Osteoblast (primary cell): ENCODE measurements at regions not wholly inside any gene's neighbourhood (a gene's known extent, or its start where the extent isn't known, plus 50 kb on each side); places are given as distances from the start of the nearest gene placed in this dataset.

Experiments
- DNase-seq: peaks from one replicate; pipeline ENCODE4 v3.0.0; 2011; ENCODE audit warnings: low spot score, mixed read lengths; ENCODE audit not compliant: insufficient read length; ENCODE audit errors: missing footprints
- H2AFZ ChIP-seq: 2 replicates; pipeline ENCODE4 v1.6.0; 2011; ENCODE audit warnings: mild to moderate bottlenecking, low read length
- H3K27ac ChIP-seq: 2 replicates; pipeline ENCODE4 v1.5.1; 2011; ENCODE audit warnings: mild to moderate bottlenecking, low read depth, low read length, moderate library complexity
- H3K27me3 ChIP-seq: 2 replicates; pipeline ENCODE4 v1.6.0; 2012; ENCODE audit warnings: mild to moderate bottlenecking, control low read depth, inconsistent platforms, low read length, moderate library complexity; ENCODE audit not compliant: insufficient read depth
- H3K36me3 ChIP-seq: 2 replicates; pipeline ENCODE4 v1.5.1; 2011; ENCODE audit warnings: mild to moderate bottlenecking, low read length, control low read depth, moderate library complexity; ENCODE audit not compliant: insufficient read depth
- H3K4me1 ChIP-seq: 2 replicates; pipeline ENCODE4 v1.5.1; 2011; ENCODE audit warnings: mild to moderate bottlenecking, low read length, control low read depth, moderate library complexity; ENCODE audit not compliant: insufficient read depth
- H3K4me2 ChIP-seq: 2 replicates; pipeline ENCODE4 v1.6.0; 2011; ENCODE audit warnings: mild to moderate bottlenecking, low read length; ENCODE audit not compliant: insufficient read depth
- H3K4me3 ChIP-seq: fragments of 200-600 bp; sonication (generic); 3 replicates; pipeline ENCODE4 v1.5.1; 2012; ENCODE audit warnings: mild to moderate bottlenecking, low read length, inconsistent platforms; ENCODE audit not compliant: insufficient read depth
- H3K79me2 ChIP-seq: 2 replicates; pipeline ENCODE4 v1.6.0; 2012; ENCODE audit warnings: mild to moderate bottlenecking, low read length, control low read depth, inconsistent platforms; ENCODE audit not compliant: insufficient read depth
- H3K9me3 ChIP-seq: 2 replicates; pipeline ENCODE4 v1.5.1; 2011; ENCODE audit warnings: low read depth, low read length, control low read depth
- H4K20me1 ChIP-seq: 2 replicates; pipeline ENCODE4 v1.6.0; 2012; ENCODE audit warnings: mild to moderate bottlenecking, low read length, control low read depth; ENCODE audit not compliant: insufficient read depth
- TF ChIP-seq, protein P1 (sequence below): IDR thresholded peaks from 2 replicates; pipeline ENCODE4 v1.5.1; 2011; ENCODE audit warnings: mild to moderate bottlenecking, low read depth, low read length, moderate library complexity; ENCODE audit errors: extremely low read depth

DNA sequence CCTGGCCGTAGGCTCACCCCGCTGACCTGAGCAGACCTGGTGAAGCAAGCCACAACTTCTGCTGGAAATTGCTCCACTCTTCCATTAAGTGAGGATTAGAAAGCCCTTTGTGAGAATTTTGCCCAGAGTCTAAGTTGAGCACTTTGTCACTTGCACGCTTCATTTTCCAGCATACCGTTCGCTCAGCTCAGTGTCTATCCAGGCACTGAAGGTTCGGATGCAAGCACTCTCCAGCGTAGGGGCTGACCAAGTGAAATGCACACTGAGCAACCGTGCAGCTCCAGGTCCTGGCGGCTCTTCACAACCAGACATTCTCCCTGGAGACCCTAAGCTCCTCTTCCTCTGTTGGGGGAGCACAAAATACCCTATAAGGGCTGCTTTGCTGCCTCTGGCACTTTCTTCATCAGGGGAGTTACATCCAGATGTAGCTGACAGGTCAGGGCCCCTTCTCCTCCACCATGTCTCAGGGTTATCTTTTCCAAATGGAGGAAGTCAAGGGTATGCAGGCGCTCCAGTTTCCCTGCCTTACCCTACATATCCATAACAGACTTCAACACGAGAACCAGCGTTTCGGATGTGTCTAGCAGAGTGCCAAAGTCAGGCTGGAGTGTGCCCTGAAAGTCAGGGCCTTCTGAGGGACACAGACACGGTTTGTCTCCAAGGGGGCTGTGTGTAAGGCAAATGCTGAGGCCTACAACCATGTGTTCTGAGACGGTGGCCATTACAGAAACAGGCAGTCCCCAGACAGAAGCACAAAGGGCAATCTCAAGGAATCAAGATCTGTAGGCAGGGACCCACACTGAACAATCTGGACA is 146.7 kb upstream of the AFDN start:
- Histone ChIP-seq H3K4me3 (no peak overlapping the region), H3K36me3 (no peaks in the 10 kb centered on the region), H4K20me1 (no peaks in the 10 kb centered on the region), H2AFZ (no peak overlapping the region), H3K9me3 (no peaks in the 10 kb centered on the region), H3K4me2 (no peak overlapping the region), H3K79me2 (no peaks in the 10 kb centered on the region), H3K27ac (no peak overlapping the region), H3K27me3 (no peaks in the 10 kb centered on the region), H3K4me1 (no peaks in the 10 kb centered on the region)
- TF ChIP-seq, protein P1, sequence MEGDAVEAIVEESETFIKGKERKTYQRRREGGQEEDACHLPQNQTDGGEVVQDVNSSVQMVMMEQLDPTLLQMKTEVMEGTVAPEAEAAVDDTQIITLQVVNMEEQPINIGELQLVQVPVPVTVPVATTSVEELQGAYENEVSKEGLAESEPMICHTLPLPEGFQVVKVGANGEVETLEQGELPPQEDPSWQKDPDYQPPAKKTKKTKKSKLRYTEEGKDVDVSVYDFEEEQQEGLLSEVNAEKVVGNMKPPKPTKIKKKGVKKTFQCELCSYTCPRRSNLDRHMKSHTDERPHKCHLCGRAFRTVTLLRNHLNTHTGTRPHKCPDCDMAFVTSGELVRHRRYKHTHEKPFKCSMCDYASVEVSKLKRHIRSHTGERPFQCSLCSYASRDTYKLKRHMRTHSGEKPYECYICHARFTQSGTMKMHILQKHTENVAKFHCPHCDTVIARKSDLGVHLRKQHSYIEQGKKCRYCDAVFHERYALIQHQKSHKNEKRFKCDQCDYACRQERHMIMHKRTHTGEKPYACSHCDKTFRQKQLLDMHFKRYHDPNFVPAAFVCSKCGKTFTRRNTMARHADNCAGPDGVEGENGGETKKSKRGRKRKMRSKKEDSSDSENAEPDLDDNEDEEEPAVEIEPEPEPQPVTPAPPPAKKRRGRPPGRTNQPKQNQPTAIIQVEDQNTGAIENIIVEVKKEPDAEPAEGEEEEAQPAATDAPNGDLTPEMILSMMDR: no peak
- DNase-seq: no peak

- Histone ChIP-seq H3K9me3 (no peaks in the 10 kb centered on the region), H3K79me2 (no peaks in the 10 kb centered on the region), H4K20me1 (no peaks in the 10 kb centered on the region), H2AFZ (no peak overlapping the region), H3K27ac (no peak overlapping the region), H3K4me2 (no peak overlapping the region), H3K4me1 (no peaks in the 10 kb centered on the region), H3K27me3 (no peaks in the 10 kb centered on the region), H3K4me3 (no peak overlapping the region), H3K36me3 (no peaks in the 10 kb centered on the region)
- TF ChIP-seq, protein P1: no peak
- DNase-seq: no peak
Observed at GRCh38 chr6:167680605-167681149, 146.0 kb upstream of the AFDN start.

- H3K4me3 ChIP-seq: no peak overlapping the region
- H4K20me1 ChIP-seq: no peaks in the 10 kb centered on the region
- no peaks in the 10 kb centered on the region for H3K36me3 ChIP-seq
- DNase-seq: no peak
- H3K27me3 ChIP-seq: no peaks in the 10 kb centered on the region
- H3K27ac ChIP-seq: no peak overlapping the region
- H3K9me3 ChIP-seq: no peaks in the 10 kb centered on the region
- no peaks in the 10 kb centered on the region for H3K4me1 ChIP-seq
- no peaks in the 10 kb centered on the region for H3K79me2 ChIP-seq
- H3K4me2 ChIP-seq: no peak overlapping the region
- H2AFZ ChIP-seq: no peak overlapping the region
- TF ChIP-seq, protein P1: no peak
Observed at GRCh38 chr6:167682125-167682524, 144.6 kb upstream of the AFDN start.

DNA sequence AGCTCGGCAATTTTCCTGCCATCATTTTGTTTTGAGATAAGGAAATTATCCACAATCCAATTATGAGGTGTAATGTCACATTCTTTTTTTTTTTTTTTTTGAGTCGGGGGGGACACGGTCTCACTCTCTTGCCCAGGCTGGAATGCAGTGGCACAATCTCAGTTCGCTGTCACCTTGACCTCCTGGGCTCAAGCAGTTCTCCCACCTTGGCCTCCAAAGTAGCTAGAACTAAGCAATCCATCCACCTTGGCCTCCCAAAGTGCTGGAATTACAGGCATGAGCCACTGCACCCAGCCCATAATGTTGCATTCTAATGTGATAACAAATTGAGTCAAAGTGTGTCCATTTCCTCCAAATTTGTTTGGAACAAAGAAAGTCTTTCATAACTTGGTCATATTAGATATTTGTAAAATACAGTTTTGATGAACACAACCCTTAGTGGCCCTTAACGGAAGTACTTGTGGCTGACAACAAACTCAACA is 144.1 kb upstream of the AFDN start:
- Histone ChIP-seq H3K36me3 (no peaks in the 10 kb centered on the region), H3K9me3 (no peaks in the 10 kb centered on the region), H3K4me2 (no peak overlapping the region), H3K79me2 (no peaks in the 10 kb centered on the region), H3K4me3 (no peak overlapping the region), H2AFZ (no peak overlapping the region), H3K27me3 (no peaks in the 10 kb centered on the region), H3K27ac (no peak overlapping the region), H3K4me1 (no peaks in the 10 kb centered on the region), H4K20me1 (no peaks in the 10 kb centered on the region)
- no peak for DNase-seq
- TF ChIP-seq, protein P1: no peak
